NCI-H82 (cell line): ENCODE measurements at regions not wholly inside any gene's neighbourhood (a gene's known extent, or its start where the extent isn't known, plus 50 kb on each side); places are given as distances from the start of the nearest gene placed in this dataset.
A peak's percentile ranks its signal among the peaks of the same experiment; 100 is the strongest.

Experiments
- DNase-seq: peaks from one replicate; lab custom pipeline; 2025; lab: John Stamatoyannopoulos, UW

GRCh38 chr14:82047777-82048470 lies 514.3 kb upstream of the SEL1L start:
- DNase-seq: no peak

GRCh38 chr14:82052778-82053177 lies 519.1 kb upstream of the SEL1L start:
- DNase-seq: no peak

DNA sequence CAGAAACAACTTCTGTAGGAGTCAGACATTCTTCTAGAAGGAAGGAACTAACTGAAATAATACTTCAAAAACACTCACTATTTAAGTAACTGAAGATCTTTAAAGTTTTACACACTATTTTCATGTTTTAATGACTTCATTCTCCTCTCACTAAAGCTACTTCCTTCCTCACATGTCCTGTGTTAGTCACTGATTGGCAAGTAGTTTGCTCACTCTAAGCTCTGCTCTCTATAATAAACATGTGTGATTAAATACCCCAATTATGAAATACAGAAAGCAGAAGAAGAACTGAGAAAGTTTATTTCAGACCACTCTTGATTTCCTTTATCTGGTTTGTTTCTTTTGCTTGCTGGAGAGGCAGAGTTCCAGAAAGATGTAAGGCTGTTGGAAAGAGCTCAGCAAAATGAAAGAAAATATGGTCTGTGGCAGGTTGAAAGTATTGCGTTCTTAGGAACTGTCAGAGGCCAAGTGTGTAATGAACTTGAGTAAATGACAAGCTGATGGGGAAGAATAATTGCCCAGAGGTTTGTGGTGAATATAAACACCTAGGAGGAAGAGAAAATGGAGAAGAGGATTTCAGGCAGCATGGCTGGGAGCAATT lies 522.0 kb upstream of the SEL1L start:
- DNase-seq: no peak

- no peak for DNase-seq
Measured at GRCh38 chr14:82060219-82060618, 526.6 kb upstream of the SEL1L start.

- no peak for DNase-seq
Measured at GRCh38 chr14:82067221-82067875, 533.7 kb upstream of the SEL1L start.

DNA sequence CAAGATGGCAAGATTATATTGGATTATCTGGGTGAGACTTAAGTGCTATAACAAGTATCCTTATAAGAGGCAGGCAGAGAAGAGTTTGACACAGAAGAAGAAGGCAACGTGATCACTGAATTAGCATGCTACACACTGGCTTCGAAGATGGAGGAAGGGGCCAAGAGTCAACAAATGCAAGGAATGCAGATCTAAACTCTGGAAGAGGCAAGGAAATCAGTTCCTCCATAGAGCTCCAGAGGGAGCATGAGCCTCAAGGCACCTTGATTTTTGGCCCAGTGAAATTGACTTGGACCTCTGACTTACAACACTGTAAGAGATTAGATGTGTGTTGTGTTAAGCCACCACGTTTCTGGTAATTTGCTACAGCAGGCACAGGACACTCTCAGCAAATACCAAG lies 536.4 kb upstream of the SEL1L start:
- DNase-seq: peak; percentile 23

GRCh38 chr14:82070753-82071152 lies 537.1 kb upstream of the SEL1L start:
- no peak for DNase-seq

GRCh38 chr14:82073547-82073946 lies 539.9 kb upstream of the SEL1L start:
- no peak for DNase-seq

GRCh38 chr14:82075566-82075965 lies 541.9 kb upstream of the SEL1L start:
- peak; percentile 2 for DNase-seq

DNA sequence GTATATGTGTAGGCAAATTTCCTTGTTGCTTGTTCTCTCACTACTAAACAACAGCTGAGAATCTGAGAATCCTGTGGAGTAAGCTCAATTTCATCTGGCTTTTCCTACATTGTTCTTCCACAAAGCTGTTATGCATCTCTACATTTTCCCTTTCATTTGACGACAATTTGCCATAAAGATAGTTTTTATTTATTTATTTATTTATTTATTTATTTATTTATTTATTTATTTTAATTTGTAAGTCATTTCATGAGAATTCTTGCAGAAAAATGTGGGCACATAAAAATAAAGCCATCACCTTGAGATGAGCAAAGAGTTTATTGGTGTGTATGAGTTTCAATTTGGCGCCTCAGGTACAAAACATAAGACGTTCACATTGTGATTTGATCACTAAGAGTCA lies 545.9 kb upstream of the SEL1L start:
- no peak for DNase-seq

DNA sequence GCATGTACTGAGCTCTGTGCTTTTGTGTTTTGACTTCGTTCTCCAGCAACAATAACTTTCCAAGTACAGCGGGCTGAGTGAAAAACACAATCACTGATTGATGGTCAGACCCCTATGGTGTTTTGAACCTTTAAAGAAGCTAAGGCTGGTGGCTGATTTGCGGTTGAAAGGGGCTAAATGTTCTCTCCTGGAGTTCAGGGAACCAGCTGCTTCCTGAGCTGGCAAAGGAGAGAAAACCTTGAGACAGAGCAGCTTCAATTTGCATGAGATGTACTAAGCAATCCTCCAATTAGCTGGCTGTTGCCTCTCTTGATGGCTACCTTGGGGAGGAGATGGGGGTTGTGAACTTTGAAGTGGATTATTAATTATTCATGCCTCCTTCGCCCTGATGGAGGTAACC lies 546.7 kb upstream of the SEL1L start:
- DNase-seq: peak; percentile 7

- no peak for DNase-seq
Measured at GRCh38 chr14:82084813-82085212, 551.2 kb upstream of the SEL1L start.

- no peak for DNase-seq
Measured at GRCh38 chr14:82091097-82091496, 557.4 kb upstream of the SEL1L start.

DNA sequence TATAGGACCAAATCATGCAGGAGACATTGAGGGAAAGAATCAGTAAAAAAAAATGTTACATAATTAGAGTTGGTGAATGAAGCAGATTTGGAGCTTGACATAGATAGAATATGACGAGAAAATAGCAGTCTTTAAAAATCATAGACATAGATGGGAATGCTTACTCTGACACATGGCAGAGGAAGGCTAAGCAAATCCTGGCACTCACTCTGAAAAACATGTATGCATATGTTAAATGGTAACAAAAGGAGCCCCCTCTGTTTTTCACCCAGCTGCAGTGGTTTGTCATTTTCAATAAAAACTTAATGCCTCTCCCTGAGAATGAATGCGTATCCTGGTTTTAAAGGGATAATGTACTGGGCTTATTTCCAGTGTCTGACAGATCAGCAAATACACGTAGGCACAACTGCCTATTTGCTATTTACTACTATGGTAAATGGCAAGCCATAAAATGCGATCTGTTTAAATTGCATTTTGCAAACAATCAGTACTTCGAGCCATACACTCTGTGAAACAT lies 561.2 kb upstream of the SEL1L start:
- no peak for DNase-seq

DNA sequence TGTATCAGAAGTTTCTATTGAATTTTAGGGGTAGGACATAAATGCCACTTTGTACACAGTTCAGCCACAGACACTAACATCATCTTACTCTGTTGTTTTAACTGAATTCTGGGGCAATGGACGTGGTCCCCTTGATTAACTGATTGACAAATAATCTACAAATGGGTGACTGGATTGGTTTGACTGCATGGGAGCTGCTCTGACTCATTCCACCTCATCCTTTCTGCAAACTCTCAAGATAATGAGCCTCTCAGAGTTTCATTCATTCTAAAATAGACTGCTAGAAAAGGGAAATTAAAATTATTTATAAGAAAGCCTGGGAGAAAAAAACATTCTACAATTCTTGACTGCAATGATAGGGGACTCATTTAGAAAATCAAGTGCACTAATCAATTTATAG lies 570.4 kb upstream of the SEL1L start:
- DNase-seq: no peak

- no peak for DNase-seq
Measured at GRCh38 chr14:82112210-82112839, 578.7 kb upstream of the SEL1L start.

DNA sequence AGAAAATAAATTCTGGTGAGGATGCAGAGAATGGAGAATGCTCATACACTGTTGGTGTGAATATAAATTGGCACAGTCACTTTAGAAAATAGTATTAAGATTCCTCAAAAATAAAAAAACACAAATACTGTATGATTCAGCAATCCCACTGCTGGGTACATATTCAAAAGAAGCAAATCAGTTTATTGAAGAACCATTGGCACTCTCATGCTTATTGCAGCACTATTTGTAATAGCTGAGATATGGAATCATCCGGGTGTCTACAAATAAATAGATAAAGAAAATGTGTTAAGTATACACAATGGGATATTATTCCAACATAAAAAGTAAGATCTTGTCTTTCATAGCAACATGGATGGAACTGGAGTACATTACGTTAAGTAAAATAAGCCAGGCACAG lies 579.4 kb upstream of the SEL1L start:
- DNase-seq: no peak

DNA sequence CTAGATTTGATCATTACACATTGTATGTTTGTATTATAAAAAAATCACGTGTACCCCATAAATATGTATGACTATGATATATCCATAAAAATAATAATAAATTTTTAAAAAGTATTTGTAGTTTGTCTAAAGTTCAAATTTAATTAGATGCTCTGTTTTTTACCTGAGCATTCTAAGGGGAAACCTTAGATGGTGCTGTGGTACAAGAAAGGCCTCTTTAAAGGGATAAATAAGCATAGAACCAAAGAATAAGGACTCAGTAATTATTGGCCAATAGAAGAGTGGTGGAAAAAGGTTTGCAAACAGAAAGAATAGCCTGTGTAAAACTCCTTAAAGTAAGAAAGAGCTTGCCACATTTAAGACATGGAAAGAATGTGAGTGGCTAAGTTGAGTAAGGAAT lies 580.1 kb upstream of the SEL1L start:
- no peak for DNase-seq

- DNase-seq: no peak
Measured at GRCh38 chr14:82116721-82117120, 583.1 kb upstream of the SEL1L start.

DNA sequence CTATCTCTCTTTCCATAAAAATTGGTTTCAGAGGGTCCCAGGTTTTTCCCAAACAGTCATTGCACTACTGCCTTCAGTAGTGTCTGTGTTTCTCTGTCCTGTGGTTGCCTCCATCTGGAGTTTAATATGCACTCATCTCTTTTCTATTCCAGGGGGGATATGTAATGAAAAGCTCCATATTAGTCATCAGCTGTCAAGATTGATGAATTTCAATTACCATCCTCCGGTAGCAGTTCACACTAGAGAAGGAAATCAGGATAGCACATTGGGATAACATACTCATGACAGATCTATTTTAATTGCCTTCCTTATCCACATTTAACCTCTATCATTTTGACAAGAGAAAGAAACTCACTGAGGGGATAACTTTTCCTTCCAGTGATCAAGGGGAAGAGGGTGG lies 589.0 kb upstream of the SEL1L start:
- no peak for DNase-seq

DNA sequence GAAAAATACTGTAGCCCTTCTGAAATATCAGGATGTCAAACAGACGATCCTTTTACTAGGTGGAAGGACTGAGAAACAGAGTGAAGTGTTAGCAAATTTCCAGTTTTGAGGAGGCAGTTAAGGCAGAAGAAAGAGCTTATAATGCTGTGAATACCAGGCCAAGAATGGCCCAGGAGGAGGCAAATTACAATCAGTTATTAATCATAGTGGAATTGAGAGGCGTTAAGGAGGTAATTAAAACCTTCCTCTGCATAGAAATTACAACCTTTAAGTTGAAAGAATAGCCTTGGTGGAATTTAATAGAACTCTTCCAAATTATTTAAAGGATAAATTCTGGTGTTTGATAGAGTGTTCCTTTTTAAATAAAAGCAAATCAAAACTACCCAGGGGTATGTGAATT lies 590.9 kb upstream of the SEL1L start:
- DNase-seq: no peak

- DNase-seq: no peak
Measured at GRCh38 chr14:82126006-82126405, 592.4 kb upstream of the SEL1L start.

GRCh38 chr14:82134411-82134810 lies 600.8 kb upstream of the SEL1L start:
- no peak for DNase-seq
